NB4 (cell line): ENCODE measurements at regions not wholly inside any gene's neighbourhood (a gene's known extent, or its start where the extent isn't known, plus 50 kb on each side); places are given as distances from the start of the nearest gene placed in this dataset.

ENCODE experiments used
- DNase-seq: peaks from one replicate; pipeline ENCODE4 v3.0.0; 2010; ENCODE audit warnings: low read depth
- H3K4me3 ChIP-seq: one replicate; pipeline ENCODE4 v1.5.1; 2011; ENCODE audit warnings: mild to moderate bottlenecking, low read depth, low read length, moderate library complexity
- CTCF ChIP-seq: IDR thresholded peaks from one replicate; pipeline ENCODE4 v1.5.1; 2012; ENCODE audit warnings: low read depth, low read length
- MAX ChIP-seq: IDR thresholded peaks from 2 replicates; pipeline ENCODE4 v1.6.1; 2011; ENCODE audit warnings: low read depth, low read length
- MYC ChIP-seq: IDR thresholded peaks from 2 replicates; pipeline ENCODE4 v1.6.1; 2011; ENCODE audit warnings: low read depth, low read length
- POLR2A ChIP-seq: IDR thresholded peaks from 2 replicates; pipeline ENCODE4 v1.6.1; 2011; ENCODE audit warnings: mild to moderate bottlenecking; ENCODE audit not compliant: insufficient read length; ENCODE audit errors: extremely low read depth

GRCh38 chr19:30731591-30731990 lies 359.4 kb downstream of the ZNF536 start:
- TF ChIP-seq MYC (no peak), CTCF (no peak), POLR2A (no peak), MAX (no peak)
- no peak overlapping the region for H3K4me3 ChIP-seq
- DNase-seq: no peak

GRCh38 chr19:30729451-30729850 lies 357.3 kb downstream of the ZNF536 start:
- DNase-seq: no peak
- TF ChIP-seq MAX (no peak), POLR2A (no peak), CTCF (no peak), MYC (no peak)
- H3K4me3 ChIP-seq: no peak overlapping the region

GRCh38 chr19:30722761-30723160 lies 350.6 kb downstream of the ZNF536 start:
- no peak overlapping the region for H3K4me3 ChIP-seq
- no peak for DNase-seq
- TF ChIP-seq MYC: no peak
- TF ChIP-seq CTCF: no peak
- no peak for TF ChIP-seq MAX

- H3K4me3 ChIP-seq: no peak overlapping the region
- no peak for DNase-seq
- TF ChIP-seq MAX: no peak
- TF ChIP-seq CTCF: no peak
- no peak for TF ChIP-seq POLR2A
- no peak for TF ChIP-seq MYC
These were observed 350.0 kb downstream of the ZNF536 start for GRCh38 chr19:30722186-30722585.

GRCh38 chr19:30719999-30720345 lies 347.8 kb downstream of the ZNF536 start:
- no peak overlapping the region for H3K4me3 ChIP-seq
- TF ChIP-seq POLR2A (no peak), MAX (no peak), CTCF (no peak), MYC (no peak)
- no peak for DNase-seq

- no peak for DNase-seq
- TF ChIP-seq MAX: no peak
- TF ChIP-seq CTCF: no peak
- no peak for TF ChIP-seq MYC
- no peak for TF ChIP-seq POLR2A
- H3K4me3 ChIP-seq: no peak overlapping the region
These were observed 347.2 kb downstream of the ZNF536 start for GRCh38 chr19:30719189-30719998.
